NCI-H510A treated with DMSO at 0.1 percent for 48 hours (cell line): ENCODE measurements at regions not wholly inside any gene's neighbourhood (a gene's known extent, or its start where the extent isn't known, plus 50 kb on each side); places are given as distances from the start of the nearest gene placed in this dataset.

Source experiments
- DNase-seq: peaks from one replicate; lab custom pipeline; 2025; lab: John Stamatoyannopoulos, UW

- no peak for DNase-seq
Observed at GRCh38 chr6:95357380-95358020, 219.8 kb upstream of the MANEA start.

- peak; percentile 28 for DNase-seq
Observed at GRCh38 chr6:95364016-95364604, 213.2 kb upstream of the MANEA start.

GRCh38 chr6:95365454-95365853, 211.9 kb upstream of the MANEA start:
- no peak for DNase-seq

GRCh38 chr6:95366414-95366813, 210.9 kb upstream of the MANEA start:
- no peak for DNase-seq

- no peak for DNase-seq
Observed at GRCh38 chr6:95383878-95384277, 193.5 kb upstream of the MANEA start.

- DNase-seq = no peak
Observed at GRCh38 chr6:95384988-95385387, 192.3 kb upstream of the MANEA start.

GRCh38 chr6:95387845-95388244, 189.5 kb upstream of the MANEA start:
- DNase-seq = no peak

GRCh38 chr6:95404777-95405176, 172.6 kb upstream of the MANEA start:
- no peak for DNase-seq

GRCh38 chr6:95408111-95408510, 169.2 kb upstream of the MANEA start:
- no peak for DNase-seq

- DNase-seq = no peak
Observed at GRCh38 chr6:95410168-95410567, 167.2 kb upstream of the MANEA start.

GRCh38 chr6:95413789-95414188, 163.5 kb upstream of the MANEA start:
- no peak for DNase-seq

GRCh38 chr6:95417856-95418255, 159.5 kb upstream of the MANEA start:
- DNase-seq = no peak

- no peak for DNase-seq
Observed at GRCh38 chr6:95420792-95421191, 156.5 kb upstream of the MANEA start.

- DNase-seq = no peak
Observed at GRCh38 chr6:95423331-95423730, 154.0 kb upstream of the MANEA start.

- DNase-seq = peak; percentile 45
Observed at GRCh38 chr6:95431637-95432228, 145.6 kb upstream of the MANEA start.

- no peak for DNase-seq
Observed at GRCh38 chr6:95439741-95440140, 137.6 kb upstream of the MANEA start.

- no peak for DNase-seq
Observed at GRCh38 chr6:95448208-95448607, 129.1 kb upstream of the MANEA start.

- DNase-seq = no peak
Observed at GRCh38 chr6:95469511-95469910, 107.8 kb upstream of the MANEA start.

- DNase-seq = no peak
Observed at GRCh38 chr6:95478941-95479340, 98.4 kb upstream of the MANEA start.

GRCh38 chr6:95487817-95488216, 89.5 kb upstream of the MANEA start:
- DNase-seq = no peak

GRCh38 chr6:95489185-95489863, 88.0 kb upstream of the MANEA start:
- no peak for DNase-seq

GRCh38 chr6:95496769-95497426, 80.4 kb upstream of the MANEA start:
- DNase-seq = no peak
